ENCODE measurements at regions not wholly inside any gene's neighbourhood (a gene's known extent, or its start where the extent isn't known, plus 50 kb on each side); places are given as distances from the start of the nearest gene placed in this dataset.

DNA sequence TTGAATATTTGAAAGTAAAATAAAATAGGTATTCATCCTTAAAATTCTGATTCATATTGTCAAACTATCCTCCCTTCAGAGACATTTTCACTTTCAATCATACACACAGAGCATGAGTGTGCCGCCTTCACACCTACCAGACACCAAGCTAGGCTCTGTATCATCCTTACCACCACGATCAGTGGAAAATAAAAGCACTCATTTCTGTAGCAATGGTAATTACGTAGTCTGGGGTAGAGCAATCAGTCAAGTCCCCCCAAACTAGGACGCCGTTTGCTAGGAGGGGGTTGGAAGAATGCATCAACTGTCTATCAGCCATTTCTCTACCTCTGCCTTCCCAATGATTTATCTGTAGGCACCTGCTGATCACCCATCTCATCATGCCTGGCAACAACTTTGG lies 84.6 kb upstream of the GRIN2A start:
- ChIA-PET POLR2A (ENCODE audit: partially characterized antibody) (no interaction called here), CTCF (ENCODE audit: partially characterized antibody) (no interaction called here)
- no peaks in the 10 kb centered on the region for H3K79me1 ChIP-seq (ENCODE audit: low read depth, low read length)
- no peak overlapping the region for H3K56ac ChIP-seq (replicated peaks; ENCODE audit: insufficient read length, low read depth, low read length)
- WGBS, 2 experiments (ENCODE audit: extremely low coverage in 1 of 2, insufficient coverage in 1 of 2, insufficient read length in 1 of 2, insufficient replicate concordance in 2 of 2, low coverage in 1 of 2, low lambda C conversion rate in 2 of 2, missing lambda C conversion rate in 1 of 2): 91% methylated on average over 5 of the region's 5 CpGs; no CpG with 5 or more reads in 1 of the 2 experiments
- no peak overlapping the region for H4K8ac ChIP-seq (ENCODE audit: extremely low read depth, insufficient read depth, low read length)
- no peak overlapping the region for H3K4ac ChIP-seq (replicated peaks; ENCODE audit: insufficient read length, low read depth, low read length)
- no peak overlapping the region for H3K4me3 ChIP-seq (ENCODE audit: extremely low read depth in 1 of 4, insufficient read depth in 2 of 4, low read depth in 3 of 4, low read length in 4 of 4)
- no peaks in the 10 kb centered on the region for H3K27me3 ChIP-seq (replicated peaks in 1 of 4; ENCODE audit: control insufficient read depth in 3 of 4, extremely low read depth in 1 of 4, insufficient read depth in 3 of 4, low read length in 3 of 4)
- H2BK5ac ChIP-seq (ENCODE audit: low read depth, low read length): no peak overlapping the region
- H2AK5ac ChIP-seq (ENCODE audit: low read depth, low read length): no peak overlapping the region
- no peaks in the 10 kb centered on the region for H3K36me3 ChIP-seq (ENCODE audit: control insufficient read depth in 2 of 4, insufficient read depth in 4 of 4, low read length in 3 of 4)
- no peak for DNase-seq (ENCODE audit: low read depth in 1 of 2, low spot score in 2 of 2)
- H3K4me2 ChIP-seq (ENCODE audit: insufficient read depth in 1 of 2, low read depth in 2 of 2, low read length in 2 of 2): no peak overlapping the region
- FAIRE-seq: no peak
- H2BK12ac ChIP-seq (ENCODE audit: low read depth, low read length): no peak overlapping the region
- H3K9ac ChIP-seq (replicated peaks in 1 of 4; ENCODE audit: extremely low read depth in 1 of 4, low read depth in 3 of 4, low read length in 3 of 4): no peak overlapping the region
- H2BK15ac ChIP-seq (ENCODE audit: low read length): no peak overlapping the region
- no peak overlapping the region for H2AFZ ChIP-seq (ENCODE audit: low read length)
- H3K4me1 ChIP-seq (replicated peaks in 1 of 4; ENCODE audit: control insufficient read depth in 3 of 4, insufficient read depth in 4 of 4, low read length in 3 of 4): no peaks in the 10 kb centered on the region
- no peak overlapping the region for H2BK120ac ChIP-seq (replicated peaks; ENCODE audit: low read depth, low read length)
- no peak overlapping the region for H4K5ac ChIP-seq (ENCODE audit: insufficient read length, low read depth, low read length)
- H4K20me1 ChIP-seq (replicated peaks in 1 of 2; ENCODE audit: control insufficient read depth in 1 of 2, insufficient read depth in 2 of 2, low read length in 2 of 2): no peaks in the 10 kb centered on the region
- H4K91ac ChIP-seq (replicated peaks; ENCODE audit: insufficient read length, low read length): no peak overlapping the region
- H2BK20ac ChIP-seq (ENCODE audit: low read length): no peak overlapping the region
- H3K18ac ChIP-seq (ENCODE audit: extremely low read depth, low read length): no peak overlapping the region
- H3K27ac ChIP-seq (ENCODE audit: low read depth, low read length): no peak overlapping the region
- H3K79me2 ChIP-seq (ENCODE audit: control insufficient read depth in 1 of 2, insufficient read depth in 2 of 2, low read length in 2 of 2): no peaks in the 10 kb centered on the region
- H3K14ac ChIP-seq (ENCODE audit: insufficient read length): no peak overlapping the region
- no peak overlapping the region for H3K23ac ChIP-seq (ENCODE audit: insufficient read length)
- H3K9me3 ChIP-seq (ENCODE audit: insufficient read depth in 2 of 2, low read depth in 1 of 2, low read length in 1 of 2): no peaks in the 10 kb centered on the region
- H3K23me2 ChIP-seq (ENCODE audit: low read depth, low read length): no peaks in the 10 kb centered on the region; the same call in 1 of the 2 replicates
- TF ChIP-seq SUZ12 (IDR thresholded peaks at IDR 0.05; ENCODE audit: low read length): no peak
- TF ChIP-seq HDAC2 (IDR thresholded peaks at IDR 0.05; ENCODE audit: borderline replicate concordance in 1 of 2, low read depth in 2 of 2, low read length in 2 of 2): no peak
- TF ChIP-seq CBX8 (IDR thresholded peaks at IDR 0.05; ENCODE audit: borderline replicate concordance, low read depth, low read length): no peak
- TF ChIP-seq BCL11A (IDR thresholded peaks at IDR 0.05; ENCODE audit: low read depth in 2 of 2, low read length in 2 of 2): no peak
- TF ChIP-seq BACH1 (IDR thresholded peaks at IDR 0.05; ENCODE audit: low read length): no peak
- TF ChIP-seq BRCA1 (IDR thresholded peaks at IDR 0.05; ENCODE audit: low read depth, low read length): no peak
- no peak for TF ChIP-seq RNF2 (IDR thresholded peaks at IDR 0.05; ENCODE audit: borderline replicate concordance, low read depth, low read length, missing control alignments, poor library complexity, severe bottlenecking)
- TF ChIP-seq JUND (IDR thresholded peaks at IDR 0.05; ENCODE audit: low read length): no peak
- no peak for TF ChIP-seq SP2 (IDR thresholded peaks at IDR 0.05; ENCODE audit: low read length)
- TF ChIP-seq, protein P1, sequence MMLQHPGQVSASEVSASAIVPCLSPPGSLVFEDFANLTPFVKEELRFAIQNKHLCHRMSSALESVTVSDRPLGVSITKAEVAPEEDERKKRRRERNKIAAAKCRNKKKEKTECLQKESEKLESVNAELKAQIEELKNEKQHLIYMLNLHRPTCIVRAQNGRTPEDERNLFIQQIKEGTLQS (IDR thresholded peaks at IDR 0.05; ENCODE audit: insufficient read depth, low read depth, low read length): no peak
- TF ChIP-seq POU5F1 (IDR thresholded peaks at IDR 0.05; ENCODE audit: low read depth, low read length): no peak
- TF ChIP-seq EZH2 (IDR thresholded peaks at IDR 0.05; ENCODE audit: low read depth, low read length, severe bottlenecking): no peak
- no peak for TF ChIP-seq TCF12 (IDR thresholded peaks at IDR 0.05; ENCODE audit: low read depth, low read length)
- TF ChIP-seq CHD2 (IDR thresholded peaks at IDR 0.05; ENCODE audit: low read length): no peak
- no peak for TF ChIP-seq EP300 (IDR thresholded peaks at IDR 0.05; ENCODE audit: borderline replicate concordance in 1 of 2, low read depth in 2 of 2, low read length in 2 of 2)

Data from H1 (cell line).